GM12873 (cell line): ENCODE measurements at regions not wholly inside any gene's neighbourhood (a gene's known extent, or its start where the extent isn't known, plus 50 kb on each side); places are given as distances from the start of the nearest gene placed in this dataset.
A peak's percentile ranks its signal among the peaks of the same experiment; 100 is the strongest.

ENCODE experiments used
- CTCF ChIP-seq: IDR thresholded peaks from 2 replicates; pipeline ENCODE4 v1.5.1; 2012; ENCODE audit warnings: low read depth, mild to moderate bottlenecking, moderate library complexity, low read length, control low read depth; ENCODE audit not compliant: insufficient read depth; ENCODE audit errors: missing control alignments

- peak; percentile 89 for TF ChIP-seq CTCF
These were observed 138.1 kb upstream of the HMCN1 start for GRCh38 chr1:185595835-185596667.

- no peak for TF ChIP-seq CTCF
These were observed 139.3 kb upstream of the HMCN1 start for GRCh38 chr1:185594786-185595410.

GRCh38 chr1:185593271-185593670, 140.9 kb upstream of the HMCN1 start:
- no peak for TF ChIP-seq CTCF

- no peak for TF ChIP-seq CTCF
These were observed 148.4 kb upstream of the HMCN1 start for GRCh38 chr1:185585770-185586169.

GRCh38 chr1:185581961-185582725, 152.0 kb upstream of the HMCN1 start:
- no peak for TF ChIP-seq CTCF

GRCh38 chr1:185581020-185581419, 153.2 kb upstream of the HMCN1 start:
- no peak for TF ChIP-seq CTCF

GRCh38 chr1:185578293-185578692, 155.9 kb upstream of the HMCN1 start:
- no peak for TF ChIP-seq CTCF
